ENCODE measurements at regions not wholly inside any gene's neighbourhood (a gene's known extent, or its start where the extent isn't known, plus 50 kb on each side); places are given as distances from the start of the nearest gene placed in this dataset.

- Histone ChIP-seq H3K23me2 (ENCODE audit: low read depth, low read length) (no peaks in the 10 kb centered on the region), H3K27ac (ENCODE audit: low read depth, low read length) (no peak overlapping the region), H3K4me3 (ENCODE audit: extremely low read depth in 1 of 4, insufficient read depth in 2 of 4, low read depth in 3 of 4, low read length in 4 of 4) (no peak overlapping the region), H3K27me3 (replicated peaks in 1 of 4; ENCODE audit: control insufficient read depth in 3 of 4, extremely low read depth in 1 of 4, insufficient read depth in 3 of 4, low read length in 3 of 4) (no peaks in the 10 kb centered on the region), H2BK5ac (ENCODE audit: low read depth, low read length) (no peak overlapping the region), H4K8ac (ENCODE audit: extremely low read depth, insufficient read depth, low read length) (no peak overlapping the region), H4K5ac (ENCODE audit: insufficient read length, low read depth, low read length) (no peak overlapping the region), H3K79me1 (ENCODE audit: low read depth, low read length) (no peaks in the 10 kb centered on the region), H3K79me2 (ENCODE audit: control insufficient read depth in 1 of 2, insufficient read depth in 2 of 2, low read length in 2 of 2) (no peaks in the 10 kb centered on the region), H3K23ac (ENCODE audit: insufficient read length) (no peak overlapping the region), H2BK20ac (ENCODE audit: low read length) (no peak overlapping the region), H3K56ac (replicated peaks; ENCODE audit: insufficient read length, low read depth, low read length) (no peak overlapping the region), H3K4ac (replicated peaks; ENCODE audit: insufficient read length, low read depth, low read length) (no peak overlapping the region), H4K20me1 (replicated peaks in 1 of 2; ENCODE audit: control insufficient read depth in 1 of 2, insufficient read depth in 2 of 2, low read length in 2 of 2) (no peaks in the 10 kb centered on the region), H2BK120ac (replicated peaks; ENCODE audit: low read depth, low read length) (no peak overlapping the region), H4K91ac (replicated peaks; ENCODE audit: insufficient read length, low read length) (no peak overlapping the region), H3K9ac (replicated peaks in 1 of 4; ENCODE audit: extremely low read depth in 1 of 4, low read depth in 3 of 4, low read length in 3 of 4) (no peak overlapping the region), H2AFZ (ENCODE audit: low read length) (no peak overlapping the region), H2BK15ac (ENCODE audit: low read length) (no peak overlapping the region), H2AK5ac (ENCODE audit: low read depth, low read length) (no peak overlapping the region), H2BK12ac (ENCODE audit: low read depth, low read length) (no peak overlapping the region), H3K36me3 (ENCODE audit: control insufficient read depth in 2 of 4, insufficient read depth in 4 of 4, low read length in 3 of 4) (peaks cover 0 to 4% (median 0%) of the 10 kb centered on the region in 4 experiments; a peak in 1 of 8 replicates), H3K9me3 (ENCODE audit: insufficient read depth in 2 of 2, low read depth in 1 of 2, low read length in 1 of 2) (peaks cover 10 to 11% of the 10 kb centered on the region in 2 experiments), H3K4me2 (ENCODE audit: insufficient read depth in 1 of 2, low read depth in 2 of 2, low read length in 2 of 2) (no peak overlapping the region), H3K4me1 (replicated peaks in 1 of 4; ENCODE audit: control insufficient read depth in 3 of 4, insufficient read depth in 4 of 4, low read length in 3 of 4) (no peaks in the 10 kb centered on the region; a peak in 1 of 7 replicates), H3K14ac (ENCODE audit: insufficient read length) (no peak overlapping the region), H3K18ac (ENCODE audit: extremely low read depth, low read length) (no peak overlapping the region)
- ChIA-PET POLR2A (ENCODE audit: partially characterized antibody) (no interaction called here), CTCF (ENCODE audit: partially characterized antibody) (interaction anchor here (0.6 kb wide), 1 partner anchor 206 kb away, joined by 3 read pairs; no protein-coding TSS in a partner anchor)
- DNase-seq (ENCODE audit: low read depth in 1 of 2, low spot score in 2 of 2) (no peak), FAIRE-seq (no peak)
- WGBS, 2 experiments (ENCODE audit: extremely low coverage in 1 of 2, insufficient coverage in 1 of 2, insufficient read length in 1 of 2, insufficient replicate concordance in 2 of 2, low coverage in 1 of 2, low lambda C conversion rate in 2 of 2, missing lambda C conversion rate in 1 of 2), result 85% methylated on average over 2 of the region's 2 CpGs; no CpG with 5 or more reads in 1 of the 2 experiments
- no peak for TF ChIP-seq RFX5 (IDR thresholded peaks at IDR 0.05; ENCODE audit: borderline replicate concordance, low read depth, low read length)
- TF ChIP-seq HDAC2 (IDR thresholded peaks at IDR 0.05; ENCODE audit: borderline replicate concordance in 1 of 2, low read depth in 2 of 2, low read length in 2 of 2), result no peak
- TF ChIP-seq KDM4A (IDR thresholded peaks at IDR 0.05; ENCODE audit: low read depth, low read length, severe bottlenecking), result no peak
- no peak for TF ChIP-seq GTF2F1 (IDR thresholded peaks at IDR 0.05; ENCODE audit: borderline replicate concordance, low read depth, low read length)
- no peak for TF ChIP-seq TEAD4 (IDR thresholded peaks at IDR 0.05; ENCODE audit: low read depth, low read length)
- no peak for TF ChIP-seq YY1 (IDR thresholded peaks at IDR 0.05; ENCODE audit: low read depth, low read length)
- no peak for TF ChIP-seq CBX8 (IDR thresholded peaks at IDR 0.05; ENCODE audit: borderline replicate concordance, low read depth, low read length)
Observed at GRCh38 chr2:5824126-5824525, 131.9 kb downstream of the SOX11 start.

Data from H1 (cell line).